ENCODE measurements at regions not wholly inside any gene's neighbourhood (a gene's known extent, or its start where the extent isn't known, plus 50 kb on each side); places are given as distances from the start of the nearest gene placed in this dataset.

DNA sequence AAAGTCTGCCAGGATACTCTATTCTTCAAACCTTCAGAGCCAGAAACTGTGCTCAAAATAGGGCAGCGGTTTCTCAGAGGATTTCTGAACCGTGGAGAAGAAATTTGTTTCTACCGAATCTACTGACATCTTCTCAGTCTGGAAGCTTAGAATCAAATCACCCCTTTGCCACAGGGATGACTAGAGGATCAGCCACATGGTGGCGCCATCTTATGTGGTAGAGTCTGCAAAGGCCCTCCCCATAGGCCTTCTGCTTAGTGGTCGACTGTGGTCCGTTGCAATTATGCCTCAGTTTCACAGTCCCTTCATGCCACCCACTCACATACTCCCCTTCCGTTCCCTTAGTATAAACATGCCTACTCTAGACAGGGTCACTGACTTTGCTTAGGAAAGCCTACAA lies 680.7 kb upstream of the SPANXN1 start:
- TF ChIP-seq EP300 (IDR thresholded peaks at IDR 0.05; ENCODE audit: borderline replicate concordance) (no peak), TCF12 (IDR thresholded peaks at IDR 0.05; ENCODE audit: low read depth) (no peak), RAD21 (IDR thresholded peaks at IDR 0.05; ENCODE audit: low read depth) (no peak), CREB1 (IDR thresholded peaks at IDR 0.05; ENCODE audit: low read depth) (no peak), USF1 (IDR thresholded peaks at IDR 0.05) (no peak), TAF1 (IDR thresholded peaks at IDR 0.05; ENCODE audit: low read depth) (no peak), FOXM1 (IDR thresholded peaks at IDR 0.05; ENCODE audit: borderline replicate concordance, low read depth) (no peak), EGR1 (IDR thresholded peaks at IDR 0.05) (no peak), ZBTB7A (IDR thresholded peaks at IDR 0.05; ENCODE audit: low read depth) (no peak)
- TF ChIP-seq, protein P1, sequence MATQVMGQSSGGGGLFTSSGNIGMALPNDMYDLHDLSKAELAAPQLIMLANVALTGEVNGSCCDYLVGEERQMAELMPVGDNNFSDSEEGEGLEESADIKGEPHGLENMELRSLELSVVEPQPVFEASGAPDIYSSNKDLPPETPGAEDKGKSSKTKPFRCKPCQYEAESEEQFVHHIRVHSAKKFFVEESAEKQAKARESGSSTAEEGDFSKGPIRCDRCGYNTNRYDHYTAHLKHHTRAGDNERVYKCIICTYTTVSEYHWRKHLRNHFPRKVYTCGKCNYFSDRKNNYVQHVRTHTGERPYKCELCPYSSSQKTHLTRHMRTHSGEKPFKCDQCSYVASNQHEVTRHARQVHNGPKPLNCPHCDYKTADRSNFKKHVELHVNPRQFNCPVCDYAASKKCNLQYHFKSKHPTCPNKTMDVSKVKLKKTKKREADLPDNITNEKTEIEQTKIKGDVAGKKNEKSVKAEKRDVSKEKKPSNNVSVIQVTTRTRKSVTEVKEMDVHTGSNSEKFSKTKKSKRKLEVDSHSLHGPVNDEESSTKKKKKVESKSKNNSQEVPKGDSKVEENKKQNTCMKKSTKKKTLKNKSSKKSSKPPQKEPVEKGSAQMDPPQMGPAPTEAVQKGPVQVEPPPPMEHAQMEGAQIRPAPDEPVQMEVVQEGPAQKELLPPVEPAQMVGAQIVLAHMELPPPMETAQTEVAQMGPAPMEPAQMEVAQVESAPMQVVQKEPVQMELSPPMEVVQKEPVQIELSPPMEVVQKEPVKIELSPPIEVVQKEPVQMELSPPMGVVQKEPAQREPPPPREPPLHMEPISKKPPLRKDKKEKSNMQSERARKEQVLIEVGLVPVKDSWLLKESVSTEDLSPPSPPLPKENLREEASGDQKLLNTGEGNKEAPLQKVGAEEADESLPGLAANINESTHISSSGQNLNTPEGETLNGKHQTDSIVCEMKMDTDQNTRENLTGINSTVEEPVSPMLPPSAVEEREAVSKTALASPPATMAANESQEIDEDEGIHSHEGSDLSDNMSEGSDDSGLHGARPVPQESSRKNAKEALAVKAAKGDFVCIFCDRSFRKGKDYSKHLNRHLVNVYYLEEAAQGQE (IDR thresholded peaks at IDR 0.05; ENCODE audit: low read depth) = no peak
- TF ChIP-seq, protein P2, sequence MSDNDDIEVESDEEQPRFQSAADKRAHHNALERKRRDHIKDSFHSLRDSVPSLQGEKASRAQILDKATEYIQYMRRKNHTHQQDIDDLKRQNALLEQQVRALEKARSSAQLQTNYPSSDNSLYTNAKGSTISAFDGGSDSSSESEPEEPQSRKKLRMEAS (IDR thresholded peaks at IDR 0.05) = no peak

Data from Ishikawa (cell line).